Inflammatory macrophage treated with lipopolysaccharide for 4 hours (primary cell): ENCODE measurements at regions not wholly inside any gene's neighbourhood (a gene's known extent, or its start where the extent isn't known, plus 50 kb on each side); places are given as distances from the start of the nearest gene placed in this dataset.

Experiments
- DNase-seq: peaks from one replicate; pipeline ENCODE4 v3.0.0-alpha.2; 2020

- DNase-seq, result no peak
These were observed 497.5 kb upstream of the CBLB start for GRCh38 chr3:106366352-106366751.

DNA sequence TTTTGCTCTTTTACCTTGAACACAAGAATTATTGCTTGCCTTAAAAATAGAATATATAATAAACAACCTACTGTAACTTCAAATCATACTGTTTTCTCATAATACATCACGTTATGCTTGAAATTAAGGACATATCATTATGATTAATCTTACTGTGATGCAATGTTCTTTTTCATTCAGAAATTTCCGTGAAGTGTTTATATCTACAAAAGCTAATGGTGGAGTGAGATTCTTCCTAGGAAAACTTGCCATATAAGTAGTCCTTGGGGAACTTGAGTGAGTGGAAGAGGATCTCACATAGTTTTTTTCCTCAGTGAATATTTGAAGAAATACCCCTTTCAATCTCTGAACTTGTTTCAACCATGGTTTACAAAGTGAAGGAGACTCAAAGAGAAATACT lies 498.7 kb upstream of the CBLB start:
- no peak for DNase-seq

DNA sequence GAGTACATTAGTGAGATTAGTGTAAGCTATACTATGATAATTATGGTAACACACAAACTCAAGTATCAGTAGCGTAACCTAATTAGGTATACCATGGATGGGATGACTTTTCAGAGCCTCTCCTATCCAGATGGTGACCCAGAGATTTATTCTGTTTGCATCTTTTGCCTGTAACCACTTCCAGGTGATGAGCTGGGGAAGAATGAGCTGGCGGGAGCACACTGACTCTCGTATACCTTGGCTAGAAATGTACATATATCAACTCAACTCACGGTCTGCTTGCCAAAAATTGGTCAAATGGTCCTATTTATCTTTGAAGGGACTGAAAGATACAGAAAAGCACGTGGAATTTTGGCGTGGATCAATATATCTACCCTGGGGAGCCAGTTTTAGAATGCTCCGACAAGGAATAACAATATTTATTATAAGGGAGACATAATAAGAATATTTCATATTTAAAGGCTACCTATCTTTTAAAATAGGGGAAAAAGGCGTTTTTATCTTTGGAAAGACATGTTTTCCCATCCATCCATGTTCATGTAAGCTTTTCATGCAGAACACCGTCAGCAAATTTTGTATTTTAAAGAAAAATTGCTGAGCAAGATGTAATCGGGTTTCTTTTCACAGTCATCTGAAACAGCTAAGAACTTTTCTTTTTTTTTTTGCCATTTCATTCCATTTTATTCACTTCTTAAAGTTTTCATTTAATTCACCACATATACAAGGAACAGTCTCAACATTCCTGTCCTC lies 502.6 kb upstream of the CBLB start:
- no peak for DNase-seq

- no peak for DNase-seq
These were observed 503.4 kb upstream of the CBLB start for GRCh38 chr3:106371971-106372805.

DNA sequence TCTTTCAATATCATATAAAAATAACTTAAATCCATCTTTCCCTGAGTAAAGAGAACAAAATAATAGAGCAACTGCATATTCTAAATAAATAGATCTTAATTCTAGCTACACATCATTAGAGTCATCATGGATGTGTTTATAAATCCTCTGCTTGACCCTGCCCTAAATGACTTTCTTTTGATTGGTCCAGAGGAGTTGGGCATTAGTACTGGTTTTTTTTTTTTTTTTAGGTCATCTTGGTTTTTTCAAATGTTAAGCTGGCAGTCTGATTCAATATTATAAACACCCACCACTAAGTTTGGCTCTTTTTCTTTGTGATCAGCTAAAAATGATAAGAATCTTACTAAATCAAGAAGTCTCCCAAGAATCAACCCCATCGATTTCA lies 504.0 kb upstream of the CBLB start:
- DNase-seq, result no peak

- no peak for DNase-seq
These were observed 507.3 kb upstream of the CBLB start for GRCh38 chr3:106376016-106376570.

DNA sequence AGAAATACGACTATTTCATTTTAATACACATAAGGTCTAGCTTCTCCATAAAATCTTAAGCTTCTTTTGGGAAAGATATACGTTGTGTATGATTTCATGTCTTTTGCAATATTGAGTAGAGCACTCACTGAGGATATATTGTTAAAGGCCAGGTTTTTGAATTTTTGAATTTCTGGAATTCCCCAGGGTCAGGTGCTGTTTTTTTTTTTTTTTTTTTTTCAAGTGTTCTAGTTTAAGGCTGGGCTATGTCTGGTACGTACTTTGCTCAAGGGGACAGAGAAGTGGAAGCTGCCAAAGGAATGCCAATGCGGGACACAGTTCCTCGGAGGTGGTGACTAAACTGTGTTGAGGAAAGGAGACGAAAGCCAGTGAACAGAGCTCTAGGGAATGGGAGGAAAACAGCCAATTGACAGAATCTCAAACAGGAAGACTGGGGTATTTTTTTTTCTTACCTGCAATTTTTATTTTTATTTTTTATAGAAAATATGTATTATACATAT lies 510.5 kb upstream of the CBLB start:
- DNase-seq, result no peak

GRCh38 chr3:106380232-106380631 lies 511.4 kb upstream of the CBLB start:
- no peak for DNase-seq

DNA sequence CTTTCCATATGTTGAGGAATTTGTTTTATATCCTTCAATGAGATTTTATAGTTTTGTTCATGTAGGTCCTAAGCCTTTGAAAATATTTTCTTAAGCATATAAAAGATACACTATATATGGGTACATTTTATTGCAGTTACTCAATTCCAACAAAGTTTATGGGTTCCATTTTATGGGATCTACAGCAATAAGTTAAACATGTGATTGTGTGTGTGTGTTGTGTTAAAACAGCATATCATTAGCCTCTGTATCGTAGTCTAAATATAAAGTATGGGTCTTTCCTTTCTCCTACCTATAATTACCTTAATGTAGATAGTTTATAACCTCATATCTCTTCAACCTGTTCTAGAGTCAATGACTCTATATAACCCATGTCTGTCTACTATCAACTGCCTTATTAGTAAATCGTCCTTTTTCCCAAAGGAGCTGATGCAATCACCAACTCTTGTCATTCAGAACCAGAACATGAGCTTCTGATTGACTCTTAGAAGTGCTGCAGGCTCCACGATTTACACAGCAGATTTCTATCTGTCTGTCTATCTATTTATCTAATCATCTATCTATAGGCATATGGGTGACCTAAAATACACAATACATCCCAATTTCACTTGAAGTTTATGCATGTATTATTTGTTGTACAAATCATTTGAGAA lies 512.6 kb upstream of the CBLB start:
- DNase-seq, result no peak

DNA sequence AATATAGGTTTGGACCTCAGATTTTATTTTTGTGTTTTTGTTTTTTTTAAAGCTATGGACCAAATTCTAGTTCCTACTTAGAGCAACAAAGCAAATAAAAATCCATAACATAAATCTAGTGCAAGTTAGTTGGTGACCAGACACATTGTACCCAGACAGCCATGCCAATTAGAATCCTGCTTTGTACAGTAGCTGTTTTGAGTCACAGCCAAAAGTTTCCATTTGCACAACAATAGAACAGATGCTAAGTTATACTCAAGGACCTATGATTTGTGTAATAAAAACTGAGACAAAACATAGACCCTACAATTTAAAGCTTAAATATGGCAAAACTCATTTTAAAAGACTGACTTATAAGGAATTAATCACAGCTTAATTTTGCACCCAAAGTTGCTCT lies 513.1 kb upstream of the CBLB start:
- no peak for DNase-seq

- DNase-seq, result peak; percentile 11
These were observed 517.2 kb upstream of the CBLB start for GRCh38 chr3:106386050-106386449.

DNA sequence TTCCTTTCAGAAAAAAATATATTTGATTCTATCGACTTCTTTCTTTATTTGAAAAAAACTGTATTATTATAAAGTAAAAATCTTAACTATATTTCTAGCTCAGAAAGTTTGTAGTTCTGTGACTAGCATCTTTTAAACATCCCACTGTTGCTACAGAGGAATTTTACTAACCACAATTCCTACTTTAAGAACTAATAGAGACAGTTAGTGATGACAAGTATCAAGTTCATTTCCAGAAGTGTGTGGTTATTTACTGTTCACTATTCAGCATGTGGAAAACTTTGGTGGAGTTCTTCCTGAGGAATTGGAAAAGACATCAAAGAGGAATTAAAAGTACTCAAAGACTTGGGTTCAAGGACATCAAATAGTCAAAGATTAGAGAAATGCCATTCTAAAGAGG lies 524.1 kb upstream of the CBLB start:
- no peak for DNase-seq

- DNase-seq, result no peak
These were observed 528.2 kb upstream of the CBLB start for GRCh38 chr3:106397006-106397405.

- DNase-seq, result no peak
These were observed 530.2 kb upstream of the CBLB start for GRCh38 chr3:106398891-106399600.

DNA sequence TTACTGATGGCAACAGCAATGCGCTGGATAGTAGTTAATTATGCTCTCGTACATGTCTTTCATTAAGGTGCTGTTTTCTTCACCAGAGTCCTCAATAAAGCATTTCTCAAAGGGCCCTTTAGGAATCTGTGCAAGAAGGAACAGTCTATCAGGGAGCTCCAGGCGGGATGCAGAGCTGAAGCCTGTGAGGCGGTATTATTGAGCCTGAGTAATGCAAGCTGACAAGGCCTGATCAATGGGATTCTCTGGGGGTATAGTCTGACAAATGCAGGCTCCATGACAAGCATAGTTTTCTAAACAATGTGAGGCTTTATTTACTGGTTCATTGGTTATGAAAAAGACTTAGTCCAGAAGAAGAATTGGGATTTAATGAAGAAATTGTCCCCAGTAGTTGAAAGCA lies 530.9 kb upstream of the CBLB start:
- DNase-seq, result no peak

- no peak for DNase-seq
These were observed 533.1 kb upstream of the CBLB start for GRCh38 chr3:106401666-106402490.

- no peak for DNase-seq
These were observed 534.7 kb upstream of the CBLB start for GRCh38 chr3:106403371-106404145.

DNA sequence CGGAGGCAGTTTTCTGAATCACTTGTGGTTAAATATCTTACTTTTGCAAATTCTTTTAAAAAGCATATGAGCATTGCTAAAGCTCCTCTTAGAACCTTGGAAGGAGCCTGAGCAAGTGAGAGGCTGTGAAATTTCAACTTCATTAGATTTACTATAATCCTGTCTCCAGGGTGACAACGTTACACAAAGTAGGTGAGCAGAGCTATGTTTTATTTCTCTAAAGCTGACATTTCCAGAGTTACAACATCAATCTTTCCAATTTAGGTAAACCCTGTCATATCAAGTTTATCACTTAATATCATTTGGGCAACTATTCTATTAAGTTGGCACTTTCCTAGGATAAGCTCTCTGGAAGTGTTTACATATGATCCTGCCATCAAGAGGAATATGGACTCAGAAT lies 544.9 kb upstream of the CBLB start:
- no peak for DNase-seq

DNA sequence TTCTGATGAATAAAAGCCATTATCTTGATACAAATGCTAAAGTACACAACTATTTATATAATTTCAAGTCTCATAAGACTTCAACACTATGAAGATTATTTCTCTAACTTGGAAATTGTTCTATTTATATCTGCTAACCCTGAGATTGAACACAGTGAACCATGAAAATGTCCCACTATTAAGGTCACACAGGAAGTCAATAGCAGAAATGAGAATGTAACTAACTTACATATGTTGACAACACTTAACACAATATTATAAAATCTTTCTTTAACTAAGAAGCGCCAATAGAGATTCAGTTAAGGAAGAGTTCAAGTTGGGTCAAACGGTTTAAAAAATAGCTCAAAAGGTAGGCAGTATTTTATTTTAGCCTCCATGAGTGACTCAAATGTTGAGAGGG lies 551.8 kb upstream of the CBLB start:
- no peak for DNase-seq

DNA sequence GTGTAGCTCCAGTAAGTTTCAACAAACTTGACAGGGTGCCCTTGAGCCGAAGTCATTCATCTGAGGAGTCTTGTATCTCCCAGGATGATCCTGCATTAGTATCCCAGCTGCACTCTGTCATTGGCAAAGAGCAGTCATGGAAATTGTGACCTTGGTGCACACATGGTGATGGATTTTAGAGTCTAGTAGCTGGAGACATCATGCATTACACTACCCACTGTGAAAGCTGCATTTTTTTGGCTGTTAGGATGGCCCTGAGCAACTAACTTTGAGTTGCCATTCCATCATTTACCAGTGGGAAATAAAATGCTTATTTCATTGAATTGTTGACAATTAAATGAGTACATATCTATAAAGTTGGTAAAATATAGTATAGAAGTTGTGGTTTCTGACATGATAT lies 552.6 kb upstream of the CBLB start:
- DNase-seq, result no peak

DNA sequence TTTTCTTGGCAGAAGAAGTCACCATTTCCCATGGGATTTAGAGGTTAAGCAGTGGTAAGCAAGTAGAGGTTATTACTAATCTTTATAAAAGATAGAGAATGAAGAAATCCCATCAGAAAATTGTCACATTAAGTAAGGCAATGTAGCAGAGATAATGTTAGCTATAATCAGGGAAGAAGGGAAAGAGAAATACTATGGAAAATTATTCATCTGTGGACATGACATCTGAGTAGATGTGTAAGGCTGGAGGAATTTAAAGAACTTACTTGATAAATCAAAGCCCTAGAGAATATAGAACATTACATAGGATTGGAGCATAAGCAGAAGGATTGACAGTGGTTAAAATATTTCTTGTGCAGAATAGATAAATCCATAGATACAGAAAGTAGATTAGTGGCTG lies 553.1 kb upstream of the CBLB start:
- DNase-seq, result no peak
